Brain microvascular endothelial cell (primary cell): ENCODE measurements at regions not wholly inside any gene's neighbourhood (a gene's known extent, or its start where the extent isn't known, plus 50 kb on each side); places are given as distances from the start of the nearest gene placed in this dataset.

Source experiments
- DNase-seq: peaks from one replicate; pipeline ENCODE4 v3.0.0-alpha.2; 2020
- H3K27ac ChIP-seq: fragments of 250-450 bp; sonication (Bioruptor Pico); 2 replicates; pipeline ENCODE4 v1.5.1; 2020; ENCODE audit warnings: mild to moderate bottlenecking, moderate library complexity
- H3K27me3 ChIP-seq: fragments of 250-450 bp; sonication (Bioruptor Pico); replicated peaks from 2 replicates; pipeline ENCODE4 v1.5.1; 2020; ENCODE audit warnings: mild to moderate bottlenecking
- H3K36me3 ChIP-seq: fragments of 250-450 bp; sonication (Bioruptor Pico); replicated peaks from 2 replicates; pipeline ENCODE4 v1.5.1; 2020; ENCODE audit warnings: mild to moderate bottlenecking
- H3K4me3 ChIP-seq: 2 replicates; pipeline ENCODE4 v1.5.1; 2011; ENCODE audit warnings: low read depth, mild to moderate bottlenecking, control low read depth, low read length, moderate library complexity
- in situ Hi-C: cut with HindIII; loops from 2 replicates; pipeline ENCODE4 v1.10.0; 2017; ENCODE audit warnings: low sequenced_read_pairs, low pct_ligation_motif_present
- TF ChIP-seq, protein P1 (sequence below): IDR thresholded peaks from 2 replicates; pipeline ENCODE4 v1.5.1; 2011; ENCODE audit warnings: low read depth, mild to moderate bottlenecking, moderate library complexity, low read length, control low read depth, inconsistent platforms; ENCODE audit errors: missing control alignments

DNA sequence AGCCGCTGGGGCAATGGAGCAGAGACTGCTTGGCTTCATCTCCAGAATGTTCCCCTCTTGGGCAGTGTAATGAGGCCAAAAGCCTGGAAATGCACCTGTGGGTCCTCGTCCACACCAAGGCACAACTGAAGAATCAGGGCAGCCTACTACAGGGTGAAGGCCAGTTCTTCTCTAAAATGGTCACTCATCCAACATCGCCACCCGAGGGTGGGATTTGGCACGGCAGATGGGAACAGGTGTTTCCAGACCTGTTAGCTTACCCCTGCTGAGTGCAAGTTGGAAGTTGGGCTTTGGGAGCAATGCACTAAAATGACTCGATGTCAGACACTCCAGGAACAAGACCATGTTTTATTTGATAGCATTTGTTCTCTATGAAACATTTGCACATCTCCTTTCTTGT, 543.7 kb downstream of the NPHP4 start:
- no peak for DNase-seq
- in situ Hi-C loops = no loop called here
- Histone ChIP-seq H3K27me3 (no peaks in the 10 kb centered on the region), H3K4me3 (no peak overlapping the region), H3K27ac (no peak overlapping the region), H3K36me3 (no peaks in the 10 kb centered on the region)
- TF ChIP-seq, protein P1, sequence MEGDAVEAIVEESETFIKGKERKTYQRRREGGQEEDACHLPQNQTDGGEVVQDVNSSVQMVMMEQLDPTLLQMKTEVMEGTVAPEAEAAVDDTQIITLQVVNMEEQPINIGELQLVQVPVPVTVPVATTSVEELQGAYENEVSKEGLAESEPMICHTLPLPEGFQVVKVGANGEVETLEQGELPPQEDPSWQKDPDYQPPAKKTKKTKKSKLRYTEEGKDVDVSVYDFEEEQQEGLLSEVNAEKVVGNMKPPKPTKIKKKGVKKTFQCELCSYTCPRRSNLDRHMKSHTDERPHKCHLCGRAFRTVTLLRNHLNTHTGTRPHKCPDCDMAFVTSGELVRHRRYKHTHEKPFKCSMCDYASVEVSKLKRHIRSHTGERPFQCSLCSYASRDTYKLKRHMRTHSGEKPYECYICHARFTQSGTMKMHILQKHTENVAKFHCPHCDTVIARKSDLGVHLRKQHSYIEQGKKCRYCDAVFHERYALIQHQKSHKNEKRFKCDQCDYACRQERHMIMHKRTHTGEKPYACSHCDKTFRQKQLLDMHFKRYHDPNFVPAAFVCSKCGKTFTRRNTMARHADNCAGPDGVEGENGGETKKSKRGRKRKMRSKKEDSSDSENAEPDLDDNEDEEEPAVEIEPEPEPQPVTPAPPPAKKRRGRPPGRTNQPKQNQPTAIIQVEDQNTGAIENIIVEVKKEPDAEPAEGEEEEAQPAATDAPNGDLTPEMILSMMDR = no peak

GRCh38 chr1:5447503-5447960, 544.7 kb downstream of the NPHP4 start:
- no peak for DNase-seq
- H3K27ac ChIP-seq = no peak overlapping the region
- in situ Hi-C loops = no loop called here
- H3K4me3 ChIP-seq = no peak overlapping the region
- no peaks in the 10 kb centered on the region for H3K36me3 ChIP-seq
- TF ChIP-seq, protein P1 = no peak
- no peaks in the 10 kb centered on the region for H3K27me3 ChIP-seq

GRCh38 chr1:5444396-5444795, 547.8 kb downstream of the NPHP4 start:
- in situ Hi-C loops = no loop called here
- Histone ChIP-seq H3K36me3 (no peaks in the 10 kb centered on the region), H3K27me3 (no peaks in the 10 kb centered on the region), H3K4me3 (no peak overlapping the region), H3K27ac (no peak overlapping the region)
- TF ChIP-seq, protein P1 = no peak
- DNase-seq = no peak

DNA sequence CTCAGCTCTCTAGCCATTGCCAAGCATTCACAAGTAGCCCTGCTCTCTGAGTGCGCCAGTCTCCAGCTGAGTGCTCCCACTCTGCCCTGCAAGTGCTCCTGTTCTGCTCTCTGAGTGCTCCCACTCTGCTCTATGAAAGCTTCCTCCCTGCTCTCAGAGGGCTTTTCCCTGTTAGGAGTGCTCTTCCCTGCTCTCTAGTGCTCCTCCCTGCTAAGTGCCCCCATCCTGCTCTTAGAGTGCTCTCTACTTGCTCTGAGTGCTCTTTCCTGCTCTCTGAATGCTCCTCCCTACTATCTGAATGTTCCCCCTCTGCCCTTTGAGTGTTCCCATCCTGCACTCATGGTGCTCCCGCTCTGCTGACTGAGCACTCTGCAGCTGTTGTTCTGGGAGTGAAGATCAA, 555.4 kb downstream of the NPHP4 start:
- no peak overlapping the region for H3K27ac ChIP-seq
- in situ Hi-C loops = no loop called here
- H3K36me3 ChIP-seq = no peaks in the 10 kb centered on the region
- H3K27me3 ChIP-seq = no peaks in the 10 kb centered on the region
- no peak for DNase-seq
- no peak overlapping the region for H3K4me3 ChIP-seq
- TF ChIP-seq, protein P1 = no peak

DNA sequence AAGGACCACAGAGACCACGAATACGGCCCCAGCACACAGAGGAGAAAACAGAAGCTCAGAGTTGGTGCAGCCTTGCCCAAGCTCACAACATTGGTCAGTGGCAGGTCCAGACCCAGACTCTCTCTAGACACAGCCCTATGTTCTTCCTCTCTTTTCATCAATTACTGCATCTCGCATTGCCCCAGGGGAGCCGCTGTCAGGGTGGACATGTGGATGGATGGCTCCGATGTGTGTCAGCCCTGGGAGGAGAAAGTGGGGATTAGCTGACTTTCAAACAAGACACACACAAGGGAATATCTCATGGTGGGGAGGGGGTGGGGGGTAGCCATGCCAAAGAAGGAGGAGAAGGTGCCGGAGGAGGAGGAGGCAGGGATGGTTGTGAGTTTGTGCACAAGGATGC, 556.8 kb downstream of the NPHP4 start:
- TF ChIP-seq, protein P1 = no peak
- no peak overlapping the region for H3K4me3 ChIP-seq
- H3K36me3 ChIP-seq = no peaks in the 10 kb centered on the region
- DNase-seq = no peak
- in situ Hi-C loops = no loop called here
- no peaks in the 10 kb centered on the region for H3K27me3 ChIP-seq
- no peak overlapping the region for H3K27ac ChIP-seq

DNA sequence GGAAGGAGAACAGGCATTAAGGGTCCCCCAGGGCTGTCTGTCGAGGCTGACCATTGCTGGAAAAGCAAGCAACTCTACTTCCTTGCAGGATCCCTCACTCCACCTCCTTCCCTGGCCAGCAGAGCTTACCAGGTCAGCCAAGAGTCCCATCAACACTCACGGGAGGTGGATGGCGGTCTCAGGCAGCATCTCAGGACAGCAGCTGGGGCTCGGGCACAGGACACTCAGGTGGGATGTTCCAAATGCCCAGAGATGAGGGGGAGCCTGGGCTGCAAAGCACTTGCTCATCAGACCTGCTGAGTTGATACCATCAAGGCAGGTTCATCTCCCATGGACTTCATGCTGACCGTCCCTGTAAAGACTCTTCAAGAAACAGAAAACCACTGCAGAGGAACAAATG, 559.8 kb downstream of the NPHP4 start:
- TF ChIP-seq, protein P1 = no peak
- Histone ChIP-seq H3K27ac (no peak overlapping the region), H3K4me3 (no peak overlapping the region)

More for the DNA sequence above, 559.8 kb downstream of the NPHP4 start:
- in situ Hi-C loops = no loop called here
- H3K27me3 ChIP-seq = no peaks in the 10 kb centered on the region
- no peaks in the 10 kb centered on the region for H3K36me3 ChIP-seq
- DNase-seq = no peak
